ENCODE measurements at regions not wholly inside any gene's neighbourhood (a gene's known extent, or its start where the extent isn't known, plus 50 kb on each side); places are given as distances from the start of the nearest gene placed in this dataset.

DNA sequence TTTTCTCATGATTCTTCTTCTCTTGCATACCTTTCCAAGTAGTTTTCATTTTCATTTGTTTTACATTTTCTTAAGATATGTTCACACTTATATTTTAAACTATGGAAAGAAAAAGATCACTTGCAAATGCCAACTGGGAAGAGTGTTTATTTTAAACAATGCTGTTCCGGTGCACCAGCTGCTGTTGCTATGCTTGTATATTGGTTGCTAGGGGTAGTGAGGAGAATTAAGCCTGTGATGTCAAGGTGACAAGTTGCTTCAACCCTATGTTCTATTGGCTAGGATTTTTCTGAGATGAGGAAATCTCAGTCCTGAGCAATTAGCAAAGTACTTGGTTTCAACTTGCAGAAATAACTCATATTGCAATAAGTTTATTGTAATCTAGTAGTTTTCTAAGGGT, 500.1 kb downstream of the MFSD1 start:
- TF ChIP-seq EZH2 (IDR thresholded peaks at IDR 0.05) (no peak), JUND (IDR thresholded peaks at IDR 0.05) (no peak), TCF7L2 (IDR thresholded peaks at IDR 0.05; ENCODE audit: borderline replicate concordance, extremely low read depth, insufficient read depth, insufficient read length) (no peak), POLR2A (IDR thresholded peaks at IDR 0.05; ENCODE audit: borderline replicate concordance, extremely low read depth, insufficient read depth, insufficient read length) (no peak), CEBPB (IDR thresholded peaks at IDR 0.05; ENCODE audit: low read depth) (no peak), ZFX (IDR thresholded peaks at IDR 0.05) (no peak), RAD21 (IDR thresholded peaks at IDR 0.05; ENCODE audit: low read depth) (no peak)
- TF ChIP-seq, protein P1, sequence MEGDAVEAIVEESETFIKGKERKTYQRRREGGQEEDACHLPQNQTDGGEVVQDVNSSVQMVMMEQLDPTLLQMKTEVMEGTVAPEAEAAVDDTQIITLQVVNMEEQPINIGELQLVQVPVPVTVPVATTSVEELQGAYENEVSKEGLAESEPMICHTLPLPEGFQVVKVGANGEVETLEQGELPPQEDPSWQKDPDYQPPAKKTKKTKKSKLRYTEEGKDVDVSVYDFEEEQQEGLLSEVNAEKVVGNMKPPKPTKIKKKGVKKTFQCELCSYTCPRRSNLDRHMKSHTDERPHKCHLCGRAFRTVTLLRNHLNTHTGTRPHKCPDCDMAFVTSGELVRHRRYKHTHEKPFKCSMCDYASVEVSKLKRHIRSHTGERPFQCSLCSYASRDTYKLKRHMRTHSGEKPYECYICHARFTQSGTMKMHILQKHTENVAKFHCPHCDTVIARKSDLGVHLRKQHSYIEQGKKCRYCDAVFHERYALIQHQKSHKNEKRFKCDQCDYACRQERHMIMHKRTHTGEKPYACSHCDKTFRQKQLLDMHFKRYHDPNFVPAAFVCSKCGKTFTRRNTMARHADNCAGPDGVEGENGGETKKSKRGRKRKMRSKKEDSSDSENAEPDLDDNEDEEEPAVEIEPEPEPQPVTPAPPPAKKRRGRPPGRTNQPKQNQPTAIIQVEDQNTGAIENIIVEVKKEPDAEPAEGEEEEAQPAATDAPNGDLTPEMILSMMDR (IDR thresholded peaks at IDR 0.05 in 2 of 3, conservative IDR thresholded peaks at IDR 0.05 in 1 of 3; ENCODE audit: borderline replicate concordance in 1 of 3, insufficient read depth in 1 of 3, low read depth in 2 of 3, low read length in 2 of 3): no peak
- TF ChIP-seq, protein P2, sequence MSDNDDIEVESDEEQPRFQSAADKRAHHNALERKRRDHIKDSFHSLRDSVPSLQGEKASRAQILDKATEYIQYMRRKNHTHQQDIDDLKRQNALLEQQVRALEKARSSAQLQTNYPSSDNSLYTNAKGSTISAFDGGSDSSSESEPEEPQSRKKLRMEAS (IDR thresholded peaks at IDR 0.05): no peak

Data from HCT116 (cell line).